ENCODE measurements at regions not wholly inside any gene's neighbourhood (a gene's known extent, or its start where the extent isn't known, plus 50 kb on each side); places are given as distances from the start of the nearest gene placed in this dataset.

- H3K36me3 ChIP-seq (ENCODE audit: control insufficient read depth in 2 of 2, extremely low read depth in 1 of 2, insufficient read depth in 2 of 2, low read length in 2 of 2) = no peaks in the 10 kb centered on the region
- no peaks in the 10 kb centered on the region for H3K9me3 ChIP-seq (ENCODE audit: control insufficient read depth, low read depth, low read length)
- H3K79me2 ChIP-seq (ENCODE audit: control insufficient read depth, insufficient read depth, low read length) = no peaks in the 10 kb centered on the region
- no peak overlapping the region for H3K27ac ChIP-seq (ENCODE audit: control insufficient read depth, insufficient read depth, low read length)
- no peak overlapping the region for H3K4me3 ChIP-seq (ENCODE audit: control insufficient read depth in 2 of 3, extremely low read depth in 1 of 3, insufficient read depth in 2 of 3, low read depth in 1 of 3, low read length in 3 of 3)
- dilution Hi-C loops (cut with MboI; ENCODE audit: extremely low pct_ligation_motif_present, low sequenced_read_pairs) = no loop called here
- no peak for TF ChIP-seq EZH2 (IDR thresholded peaks at IDR 0.05; ENCODE audit: low read length)
- no peak for TF ChIP-seq CTCF (optimal IDR thresholded peaks at IDR 0.05 in 1 of 3, IDR thresholded peaks at IDR 0.05 in 1 of 3, conservative IDR thresholded peaks at IDR 0.05 in 1 of 3; ENCODE audit: extremely low read depth in 1 of 3, insufficient read depth in 2 of 3, low read length in 3 of 3)
- FAIRE-seq = no peak
- H3K9me1 ChIP-seq (ENCODE audit: control insufficient read depth, extremely low read depth, insufficient read depth, low read length) = no peaks in the 10 kb centered on the region
- no peaks in the 10 kb centered on the region for H4K20me1 ChIP-seq (ENCODE audit: control insufficient read depth, extremely low read depth, insufficient read depth, low read length)
- H2AFZ ChIP-seq (ENCODE audit: control insufficient read depth, low read length) = no peak overlapping the region
- no peak overlapping the region for H3K4me2 ChIP-seq (ENCODE audit: control insufficient read depth, extremely low read depth, insufficient read depth, low read depth, low read length)
- no peak overlapping the region for H3K9ac ChIP-seq (ENCODE audit: control insufficient read depth, extremely low read depth, insufficient read depth, low read length)
- peaks cover 5% of the 10 kb centered on the region for H3K4me1 ChIP-seq (ENCODE audit: control insufficient read depth, extremely low read depth, insufficient read depth, low read length)
- H3K27me3 ChIP-seq (ENCODE audit: control insufficient read depth, extremely low read depth, insufficient read depth, low read length) = no peaks in the 10 kb centered on the region
- DNase-seq (ENCODE audit: low read depth, low spot score) = no peak
These were observed 95.8 kb upstream of the SLC25A36 start for GRCh38 chr3:140845882-140846281.

GRCh38 chr3:140848666-140849065 lies 93.0 kb upstream of the SLC25A36 start:
- no peak overlapping the region for H3K4me2 ChIP-seq (ENCODE audit: control insufficient read depth, extremely low read depth, insufficient read depth, low read depth, low read length)
- no peaks in the 10 kb centered on the region for H3K36me3 ChIP-seq (ENCODE audit: control insufficient read depth in 2 of 2, extremely low read depth in 1 of 2, insufficient read depth in 2 of 2, low read length in 2 of 2)
- peaks cover 5% of the 10 kb centered on the region for H3K4me1 ChIP-seq (ENCODE audit: control insufficient read depth, extremely low read depth, insufficient read depth, low read length)
- H3K27me3 ChIP-seq (ENCODE audit: control insufficient read depth, extremely low read depth, insufficient read depth, low read length) = no peaks in the 10 kb centered on the region
- no peak overlapping the region for H3K9ac ChIP-seq (ENCODE audit: control insufficient read depth, extremely low read depth, insufficient read depth, low read length)
- dilution Hi-C loops (cut with MboI; ENCODE audit: extremely low pct_ligation_motif_present, low sequenced_read_pairs) = no loop called here
- no peak overlapping the region for H2AFZ ChIP-seq (ENCODE audit: control insufficient read depth, low read length)
- TF ChIP-seq CTCF (optimal IDR thresholded peaks at IDR 0.05 in 1 of 3, IDR thresholded peaks at IDR 0.05 in 1 of 3, conservative IDR thresholded peaks at IDR 0.05 in 1 of 3; ENCODE audit: extremely low read depth in 1 of 3, insufficient read depth in 2 of 3, low read length in 3 of 3) = no peak
- no peak for TF ChIP-seq EZH2 (IDR thresholded peaks at IDR 0.05; ENCODE audit: low read length)
- H3K9me3 ChIP-seq (ENCODE audit: control insufficient read depth, low read depth, low read length) = no peaks in the 10 kb centered on the region
- no peak for FAIRE-seq
- H3K4me3 ChIP-seq (ENCODE audit: control insufficient read depth in 2 of 3, extremely low read depth in 1 of 3, insufficient read depth in 2 of 3, low read depth in 1 of 3, low read length in 3 of 3) = no peak overlapping the region
- no peak overlapping the region for H3K27ac ChIP-seq (ENCODE audit: control insufficient read depth, insufficient read depth, low read length)
- no peaks in the 10 kb centered on the region for H3K79me2 ChIP-seq (ENCODE audit: control insufficient read depth, insufficient read depth, low read length)
- H3K9me1 ChIP-seq (ENCODE audit: control insufficient read depth, extremely low read depth, insufficient read depth, low read length) = no peaks in the 10 kb centered on the region
- DNase-seq (ENCODE audit: low read depth, low spot score) = no peak
- H4K20me1 ChIP-seq (ENCODE audit: control insufficient read depth, extremely low read depth, insufficient read depth, low read length) = no peaks in the 10 kb centered on the region

All from keratinocyte (primary cell).